Psoas muscle (tissue), 7 donors: ENCODE measurements at regions not wholly inside any gene's neighbourhood (a gene's known extent, or its start where the extent isn't known, plus 50 kb on each side); places are given as distances from the start of the nearest gene placed in this dataset.

Experiments used
- ATAC-seq, 4 donors: fragments of 200-7000 bp; cut with Tn5 transposase; one replicate each; pipeline ENCODE4 v1.9.1; 2020; ENCODE audit warnings: moderate library complexity in 3 of 4, mild to moderate bottlenecking in 2 of 4
- DNase-seq, 2 donors: peaks; one replicate each; pipeline ENCODE4 v3.0.0-alpha.2; 2020
- H3K27ac ChIP-seq: fragments of 200-600 bp; one replicate; pipeline ENCODE4 v1.8.0; 2022
- H3K27me3 ChIP-seq, 3 donors: fragments of 200-600 bp in 1 of 3; one replicate each; pipeline versions ENCODE4 v1.6.1 to v1.8.0; 2013 to 2022; ENCODE audit warnings: low read length in 2 of 3, mild to moderate bottlenecking in 2 of 3, moderate library complexity in 1 of 3; ENCODE audit not compliant: insufficient read depth in 3 of 3
- H3K36me3 ChIP-seq, 2 donors: fragments of 200-600 bp in 1 of 2; one replicate each; pipeline versions ENCODE4 v1.6.1 to v1.8.0; 2013 to 2022; ENCODE audit warnings: low read depth in 1 of 2, mild to moderate bottlenecking in 1 of 2, moderate library complexity in 1 of 2; ENCODE audit not compliant: insufficient read depth in 1 of 2
- H3K4me1 ChIP-seq: fragments of 200-600 bp; one replicate; pipeline ENCODE4 v1.8.0; 2022
- H3K4me3 ChIP-seq: fragments of 200-600 bp; one replicate; pipeline ENCODE4 v1.8.0; 2022; ENCODE audit warnings: mild to moderate bottlenecking
- H3K9me3 ChIP-seq: fragments of 200-600 bp; one replicate; pipeline ENCODE4 v1.8.0; 2022
- WGBS, 3 donors: extraction: QIAGEN DNeasy Blood & Tissue Kit; methylation state at CpG; one replicate each; pipeline versions ENCODE4 v1.1.6 to v1.1.7; 2013; 5-methylcytosine and 5-hydroxymethylcytosine counted together
- intact Hi-C, 2 donors: fragments of 100-400 bp; cut with DNase I; formaldehyde crosslinking; loops; one replicate each; pipeline versions ENCODE4 v1.11.0 to v1.14.2; 2022
- TF ChIP-seq, protein P1 (sequence below): fragments of 200-600 bp; IDR thresholded peaks from one replicate; pipeline ENCODE4 v1.8.0; 2022; ENCODE audit warnings: antibody characterized with exemption
- donor health status: healthy with polysubstance abuse.
- donor health status: DM: no; HTN: no; CAD: no; lungs with moderate emphysema.
- donor health status: Bipolar disorder and iron deficiency.
- donor health status: healthy.
- donor health status: DM: yes; HTN: yes; CAD: no.
- donor health status: DM: no; HTN: no; CAD: no.
- donor health status: DM: yes; HTN: yes; CAD: no.

DNA sequence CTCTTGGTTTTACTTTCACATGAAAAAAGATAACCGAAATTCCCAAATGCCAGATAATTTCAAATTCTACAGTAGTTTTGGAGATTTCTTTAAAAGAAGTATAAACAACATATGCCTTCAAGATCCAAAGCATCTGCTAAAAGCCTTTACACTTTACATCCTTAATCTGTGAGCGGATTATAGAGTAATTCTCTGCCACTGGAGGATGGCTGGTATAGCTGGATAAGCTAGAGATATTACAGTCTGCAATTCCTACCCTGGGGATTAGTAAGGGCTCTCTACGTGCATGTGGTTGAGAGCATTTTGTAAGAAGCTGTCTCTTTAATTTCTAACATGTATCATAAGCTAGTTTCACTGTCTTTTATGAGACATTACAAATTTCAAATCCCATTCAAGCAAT, 240.3 kb upstream of the HMGA2 start:
- 79 to 86% (median 84%) methylated on average over 3 of the region's 3 CpGs for WGBS, 3 donors
- DNase-seq (no peak), ATAC-seq (no peak)
- no peaks in the 10 kb centered on the region for H3K4me1 ChIP-seq
- intact Hi-C loops, result no loop called here
- no peaks in the 10 kb centered on the region for H3K9me3 ChIP-seq
- TF ChIP-seq, protein P1, sequence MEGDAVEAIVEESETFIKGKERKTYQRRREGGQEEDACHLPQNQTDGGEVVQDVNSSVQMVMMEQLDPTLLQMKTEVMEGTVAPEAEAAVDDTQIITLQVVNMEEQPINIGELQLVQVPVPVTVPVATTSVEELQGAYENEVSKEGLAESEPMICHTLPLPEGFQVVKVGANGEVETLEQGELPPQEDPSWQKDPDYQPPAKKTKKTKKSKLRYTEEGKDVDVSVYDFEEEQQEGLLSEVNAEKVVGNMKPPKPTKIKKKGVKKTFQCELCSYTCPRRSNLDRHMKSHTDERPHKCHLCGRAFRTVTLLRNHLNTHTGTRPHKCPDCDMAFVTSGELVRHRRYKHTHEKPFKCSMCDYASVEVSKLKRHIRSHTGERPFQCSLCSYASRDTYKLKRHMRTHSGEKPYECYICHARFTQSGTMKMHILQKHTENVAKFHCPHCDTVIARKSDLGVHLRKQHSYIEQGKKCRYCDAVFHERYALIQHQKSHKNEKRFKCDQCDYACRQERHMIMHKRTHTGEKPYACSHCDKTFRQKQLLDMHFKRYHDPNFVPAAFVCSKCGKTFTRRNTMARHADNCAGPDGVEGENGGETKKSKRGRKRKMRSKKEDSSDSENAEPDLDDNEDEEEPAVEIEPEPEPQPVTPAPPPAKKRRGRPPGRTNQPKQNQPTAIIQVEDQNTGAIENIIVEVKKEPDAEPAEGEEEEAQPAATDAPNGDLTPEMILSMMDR, result no peak
- H3K27ac ChIP-seq, result no peak overlapping the region
- no peak overlapping the region for H3K4me3 ChIP-seq
- H3K27me3 ChIP-seq, result no peaks in the 10 kb centered on the region
- no peaks in the 10 kb centered on the region for H3K36me3 ChIP-seq

DNA sequence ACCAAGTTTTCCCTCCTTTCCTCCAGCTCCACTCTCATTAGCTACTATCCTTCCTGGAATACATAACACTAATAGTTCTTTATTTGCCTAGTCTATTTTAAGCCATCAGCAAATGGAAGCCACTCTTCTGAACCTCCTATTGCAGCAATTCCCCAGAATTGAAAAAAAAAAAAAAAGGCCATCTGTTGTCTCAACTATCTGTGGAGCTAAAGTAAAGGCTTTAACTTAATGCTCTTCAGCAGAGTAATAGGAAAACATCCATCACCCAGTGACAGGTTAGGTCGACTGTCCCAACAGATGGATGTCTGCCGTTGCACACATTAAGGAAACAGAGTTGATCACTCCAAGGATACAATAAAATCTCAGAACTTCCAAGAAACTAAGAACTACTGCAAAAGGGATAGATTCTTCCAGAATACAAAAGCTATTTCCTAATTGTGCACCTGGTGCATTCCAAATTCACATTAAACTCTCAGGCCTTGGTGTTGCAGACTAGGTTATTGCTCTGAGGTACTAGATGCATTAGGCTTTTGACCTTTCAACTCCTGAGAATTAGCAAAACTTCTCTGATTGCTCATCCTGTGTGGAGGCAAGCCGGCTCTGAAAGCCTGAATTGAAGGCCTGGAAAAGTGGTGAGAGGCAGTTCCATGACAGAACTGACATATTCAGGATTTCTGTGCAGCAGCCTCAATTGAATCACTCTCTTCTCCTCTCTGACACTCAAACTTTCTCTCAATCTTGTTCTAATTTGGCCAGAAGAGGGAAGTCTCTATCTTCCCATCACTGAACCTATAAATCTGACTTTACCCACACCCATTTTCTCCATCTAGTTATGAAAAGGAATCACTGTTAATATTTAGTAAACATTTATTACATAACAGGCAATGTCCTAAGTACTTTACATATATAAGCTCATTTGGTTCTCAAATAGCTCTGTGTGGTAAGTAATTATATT, 238.4 kb upstream of the HMGA2 start:
- no peak overlapping the region for H3K4me3 ChIP-seq
- no peaks in the 10 kb centered on the region for H3K36me3 ChIP-seq
- 36 to 43% (median 42%) methylated on average over 3 of the region's 3 CpGs for WGBS, 3 donors
- no peaks in the 10 kb centered on the region for H3K27me3 ChIP-seq
- TF ChIP-seq, protein P1, result no peak
- DNase-seq (no peak), ATAC-seq (no peak)
- intact Hi-C loops, result no loop called here
- no peaks in the 10 kb centered on the region for H3K4me1 ChIP-seq
- no peak overlapping the region for H3K27ac ChIP-seq
- H3K9me3 ChIP-seq, result no peaks in the 10 kb centered on the region

DNA sequence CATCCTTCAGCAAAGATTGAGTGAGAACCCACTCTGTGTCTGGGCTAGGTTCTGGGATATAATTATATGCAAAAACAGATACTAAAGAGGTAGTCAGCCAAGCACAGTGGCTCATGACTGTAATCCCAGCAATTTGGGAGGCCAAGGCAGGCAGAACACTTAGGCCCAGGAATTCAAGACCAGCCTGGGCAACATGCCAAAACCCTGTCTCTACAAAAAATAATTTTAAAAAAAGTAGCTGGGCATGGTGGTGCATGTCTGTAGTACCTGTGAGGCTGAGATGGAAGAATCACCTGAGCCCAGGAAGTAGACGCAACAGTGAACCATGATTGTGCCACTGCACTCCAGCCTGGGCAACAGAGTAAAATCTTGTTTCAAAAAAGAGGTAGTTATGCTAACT, 237.5 kb upstream of the HMGA2 start:
- DNase-seq, result no peak

DNA sequence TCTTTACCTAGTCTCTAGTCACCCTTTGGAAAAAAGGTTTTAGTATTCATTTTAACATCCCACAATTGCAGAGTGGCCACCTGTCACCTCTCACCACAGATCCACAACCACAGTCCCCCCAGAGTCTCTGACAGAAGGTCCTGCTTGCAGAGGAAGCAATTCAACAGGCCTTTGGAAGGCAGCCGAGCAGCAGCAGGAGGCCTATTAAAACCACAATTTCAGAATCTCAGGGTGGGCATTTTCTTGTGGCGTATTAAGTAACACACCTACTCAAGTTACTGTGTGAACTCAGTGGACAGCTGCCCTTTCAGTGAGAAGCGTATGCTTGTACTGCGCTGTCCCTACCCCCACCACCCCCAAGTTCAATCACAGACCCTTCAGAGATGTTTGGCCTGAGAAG, 234.0 kb upstream of the HMGA2 start:
- no peaks in the 10 kb centered on the region for H3K27me3 ChIP-seq
- no peak overlapping the region for H3K4me3 ChIP-seq
- DNase-seq (no peak), ATAC-seq (no peak)
- no peaks in the 10 kb centered on the region for H3K9me3 ChIP-seq
- TF ChIP-seq, protein P1, result no peak
- intact Hi-C loops, result no loop called here
- no peaks in the 10 kb centered on the region for H3K4me1 ChIP-seq
- H3K36me3 ChIP-seq, result no peaks in the 10 kb centered on the region
- WGBS, 3 donors, result 76 to 85% (median 77%) methylated on average over 4 of the region's 4 CpGs
- H3K27ac ChIP-seq, result no peak overlapping the region

More for the DNA sequence above, 237.5 kb upstream of the HMGA2 start:
- WGBS, 3 donors, result 95 to 100% (median 97%) methylated on average over 1 of the region's 1 CpG
- no peaks in the 10 kb centered on the region for H3K4me1 ChIP-seq
- intact Hi-C loops, result no loop called here
- TF ChIP-seq, protein P1, result no peak
- H3K27me3 ChIP-seq, result no peaks in the 10 kb centered on the region
- H3K9me3 ChIP-seq, result no peaks in the 10 kb centered on the region
- no peak overlapping the region for H3K4me3 ChIP-seq
- ATAC-seq, result no peak
- H3K36me3 ChIP-seq, result no peaks in the 10 kb centered on the region
- no peak overlapping the region for H3K27ac ChIP-seq
